Stimulated activated naive CD8-positive, alpha-beta T cell treated with anti-CD3 and anti-CD28 coated beads, Interleukin-15, amount 100 ng/mL, for 72 hours (primary cell): ENCODE measurements at regions not wholly inside any gene's neighbourhood (a gene's known extent, or its start where the extent isn't known, plus 50 kb on each side); places are given as distances from the start of the nearest gene placed in this dataset.

ENCODE experiments used
- ATAC-seq: fragments of 150-1000 bp; cut with Tn5 transposase; 2 replicates; pipeline ENCODE4 v1.10.0; 2021; ENCODE audit warnings: mild to moderate bottlenecking, moderate library complexity
- DNase-seq, 2 donors: peaks; one replicate each; pipeline ENCODE4 v3.0.0; 2021 to 2022
- H3K27ac Mint-ChIP-seq, 2 donors: one replicate each; pipeline ENCODE4 v1.8.0; 2022; ENCODE audit warnings: mild to moderate bottlenecking in 2 of 2, mixed read lengths in 2 of 2, moderate library complexity in 2 of 2
- H3K27me3 Mint-ChIP-seq: one replicate; pipeline ENCODE4 v1.8.0; 2022; ENCODE audit warnings: mixed read lengths
- H3K4me1 Mint-ChIP-seq: one replicate; pipeline ENCODE4 v1.8.0; 2022; ENCODE audit warnings: mild to moderate bottlenecking, mixed read lengths
- H3K4me3 Mint-ChIP-seq, 2 donors: one replicate each; pipeline ENCODE4 v1.8.0; 2022; ENCODE audit warnings: mild to moderate bottlenecking in 2 of 2, mixed read lengths in 2 of 2, moderate library complexity in 1 of 2
- H3K9me3 Mint-ChIP-seq, 2 donors: one replicate each; pipeline ENCODE4 v1.8.0; 2022; ENCODE audit warnings: mixed read lengths in 2 of 2

GRCh38 chr2:188201639-188202038, 90.0 kb upstream of the GULP1 start:
- H3K9me3 Mint-ChIP-seq = peaks cover 0 to 4% of the 10 kb centered on the region in 2 donors
- H3K4me3 Mint-ChIP-seq = no peak overlapping the region
- no peak for DNase-seq
- ATAC-seq = no peak
- no peak overlapping the region for H3K27ac Mint-ChIP-seq
- no peaks in the 10 kb centered on the region for H3K4me1 Mint-ChIP-seq
- H3K27me3 Mint-ChIP-seq = no peaks in the 10 kb centered on the region

GRCh38 chr2:188202777-188203176, 88.9 kb upstream of the GULP1 start:
- no peak overlapping the region for H3K4me3 Mint-ChIP-seq
- peaks cover 0 to 4% of the 10 kb centered on the region in 2 donors for H3K9me3 Mint-ChIP-seq
- no peak for ATAC-seq
- no peaks in the 10 kb centered on the region for H3K4me1 Mint-ChIP-seq
- DNase-seq = no peak
- no peaks in the 10 kb centered on the region for H3K27me3 Mint-ChIP-seq
- no peak overlapping the region for H3K27ac Mint-ChIP-seq

GRCh38 chr2:188203776-188204175, 87.9 kb upstream of the GULP1 start:
- ATAC-seq (no peak), DNase-seq (no peak)
- Mint-ChIP-seq H3K4me3 (no peak overlapping the region), H3K27me3 (no peaks in the 10 kb centered on the region), H3K9me3 (no peaks in the 10 kb centered on the region), H3K4me1 (no peaks in the 10 kb centered on the region), H3K27ac (no peak overlapping the region)

GRCh38 chr2:188204824-188205223, 86.8 kb upstream of the GULP1 start:
- Mint-ChIP-seq H3K4me1 (no peaks in the 10 kb centered on the region), H3K27me3 (no peaks in the 10 kb centered on the region), H3K27ac (no peak overlapping the region), H3K9me3 (no peaks in the 10 kb centered on the region), H3K4me3 (no peak overlapping the region)
- DNase-seq (no peak), ATAC-seq (no peak)

GRCh38 chr2:188207554-188207953, 84.1 kb upstream of the GULP1 start:
- H3K9me3 Mint-ChIP-seq = no peaks in the 10 kb centered on the region
- ATAC-seq = no peak
- no peaks in the 10 kb centered on the region for H3K27me3 Mint-ChIP-seq
- DNase-seq = no peak
- no peak overlapping the region for H3K27ac Mint-ChIP-seq
- H3K4me3 Mint-ChIP-seq = no peak overlapping the region
- H3K4me1 Mint-ChIP-seq = no peaks in the 10 kb centered on the region

- Mint-ChIP-seq H3K4me1 (no peaks in the 10 kb centered on the region), H3K4me3 (no peak overlapping the region), H3K9me3 (no peaks in the 10 kb centered on the region), H3K27ac (no peak overlapping the region), H3K27me3 (no peaks in the 10 kb centered on the region)
- DNase-seq (no peak), ATAC-seq (no peak)
Observed at GRCh38 chr2:188209218-188209617, 82.5 kb upstream of the GULP1 start.

- Mint-ChIP-seq H3K9me3 (no peaks in the 10 kb centered on the region), H3K27me3 (no peaks in the 10 kb centered on the region), H3K4me3 (no peak overlapping the region), H3K27ac (no peak overlapping the region), H3K4me1 (no peaks in the 10 kb centered on the region)
- DNase-seq (no peak), ATAC-seq (no peak)
Observed at GRCh38 chr2:188217264-188217663, 74.4 kb upstream of the GULP1 start.

- ATAC-seq (no peak), DNase-seq (no peak)
- Mint-ChIP-seq H3K9me3 (no peaks in the 10 kb centered on the region), H3K27me3 (no peaks in the 10 kb centered on the region), H3K4me3 (no peak overlapping the region), H3K27ac (no peak overlapping the region), H3K4me1 (no peaks in the 10 kb centered on the region)
Observed at GRCh38 chr2:188219541-188219940, 72.1 kb upstream of the GULP1 start.

- Mint-ChIP-seq H3K9me3 (no peaks in the 10 kb centered on the region), H3K4me1 (no peaks in the 10 kb centered on the region), H3K4me3 (no peak overlapping the region), H3K27ac (no peak overlapping the region), H3K27me3 (no peaks in the 10 kb centered on the region)
- DNase-seq = no peak
- no peak for ATAC-seq
Observed at GRCh38 chr2:188220535-188220934, 71.1 kb upstream of the GULP1 start.

GRCh38 chr2:188227713-188228112, 64.0 kb upstream of the GULP1 start:
- Mint-ChIP-seq H3K27me3 (peaks cover 6% of the 10 kb centered on the region), H3K27ac (no peak overlapping the region), H3K4me1 (no peaks in the 10 kb centered on the region), H3K9me3 (peaks cover 6 to 11% of the 10 kb centered on the region in 2 donors), H3K4me3 (no peak overlapping the region)
- DNase-seq (no peak), ATAC-seq (no peak)

GRCh38 chr2:188235364-188235763, 56.3 kb upstream of the GULP1 start:
- H3K4me1 Mint-ChIP-seq = peaks cover 7% of the 10 kb centered on the region
- DNase-seq (peak; percentile 27 to 58), ATAC-seq (peak; percentile 98)
- no peak overlapping the region for H3K27ac Mint-ChIP-seq
- H3K27me3 Mint-ChIP-seq = peaks cover 3% of the 10 kb centered on the region
- H3K4me3 Mint-ChIP-seq = no peak overlapping the region
- peaks cover 15% of the 10 kb centered on the region in 2 donors for H3K9me3 Mint-ChIP-seq

GRCh38 chr2:188238386-188238785, 53.3 kb upstream of the GULP1 start:
- Mint-ChIP-seq H3K27ac (no peak overlapping the region), H3K4me3 (no peak overlapping the region), H3K27me3 (no peaks in the 10 kb centered on the region), H3K9me3 (peaks cover 5 to 8% of the 10 kb centered on the region in 2 donors), H3K4me1 (peaks cover 7% of the 10 kb centered on the region)
- ATAC-seq = no peak
- DNase-seq = no peak
